IMR-90 (cell line): ENCODE measurements at regions not wholly inside any gene's neighbourhood (a gene's known extent, or its start where the extent isn't known, plus 50 kb on each side); places are given as distances from the start of the nearest gene placed in this dataset.

Experiments used
- ATAC-seq: fragments of 200-7000 bp; cut with Tn5 transposase; 2 replicates; pipeline ENCODE4 v1.9.1; 2020; ENCODE audit warnings: low read depth, mild to moderate bottlenecking, moderate library complexity
- BruUV-seq: library from RNA; stranded (reverse); fragments of 400-500 nt; replicated peaks from 2 replicates; lab custom pipeline; 2021; lab: Mats Ljungman, UMichigan
- CTCF ChIA-PET: fragments of 300-600 bp; formaldehyde crosslinking; extraction: SDS; loops from one replicate; lab custom pipeline; 2021; ENCODE audit warnings: antibody characterized with exemption; lab: Yijun Ruan, JAX
- POLR2A ChIA-PET: fragments of 300-600 bp; sonication (Branson Sonifier 250); formaldehyde crosslinking; loops from one replicate; lab custom pipeline; 2022; ENCODE audit warnings: antibody characterized with exemption; ENCODE audit not compliant: unreplicated experiment; lab: Charles Lee
- DNase-seq: peaks from one replicate; pipeline ENCODE4 v3.0.0; 2013
- H2AFZ ChIP-seq: replicated peaks from 2 replicates; pipeline ENCODE3; 2013; ENCODE audit warnings: low read length, mild to moderate bottlenecking; ENCODE audit not compliant: poor library complexity
- H2AK5ac ChIP-seq: 2 replicates; pipeline ENCODE4 v1.6.1; 2013; ENCODE audit warnings: low read depth, low read length, inconsistent platforms
- H2AK9ac ChIP-seq: replicated peaks from 2 replicates; pipeline ENCODE3; 2013; ENCODE audit warnings: mild to moderate bottlenecking, low read depth, low read length, moderate library complexity; ENCODE audit not compliant: poor library complexity
- H2BK120ac ChIP-seq: 2 replicates; pipeline ENCODE4 v1.6.1; 2013; ENCODE audit warnings: low read depth, low read length, inconsistent platforms
- H2BK15ac ChIP-seq: 3 replicates; pipeline ENCODE4 v1.6.1; 2013; ENCODE audit warnings: low read depth, low read length, inconsistent platforms
- H2BK20ac ChIP-seq: 2 replicates; pipeline ENCODE4 v1.6.1; 2013; ENCODE audit warnings: low read depth, mild to moderate bottlenecking, inconsistent platforms, low read length, moderate library complexity
- H2BK5ac ChIP-seq: 2 replicates; pipeline ENCODE4 v1.6.1; 2013; ENCODE audit warnings: mild to moderate bottlenecking, low read depth, low read length, inconsistent platforms; ENCODE audit not compliant: poor library complexity, severe bottlenecking
- H3K14ac ChIP-seq: replicated peaks from 2 replicates; pipeline ENCODE4 v1.6.1; 2013; ENCODE audit warnings: low read depth, low read length, inconsistent platforms
- H3K18ac ChIP-seq: 2 replicates; pipeline ENCODE4 v1.6.1; 2013; ENCODE audit warnings: low read depth, low read length, control low read depth
- H3K23ac ChIP-seq: 2 replicates; pipeline ENCODE4 v1.6.1; 2013; ENCODE audit warnings: low read depth, low read length, inconsistent platforms
- H3K27ac ChIP-seq: 2 replicates; pipeline ENCODE4 v1.5.1; 2013; ENCODE audit warnings: mild to moderate bottlenecking, control low read depth, low read length; ENCODE audit not compliant: insufficient read depth
- H3K27me3 ChIP-seq: 2 replicates; pipeline ENCODE4 v1.6.1; 2013; ENCODE audit warnings: low read length; ENCODE audit not compliant: control insufficient read depth, insufficient read depth
- H3K36me3 ChIP-seq: 2 replicates; pipeline ENCODE4 v1.6.1; 2013; ENCODE audit warnings: low read length, mixed read lengths; ENCODE audit not compliant: control insufficient read depth, insufficient read depth
- H3K4ac ChIP-seq: 2 replicates; pipeline ENCODE4 v1.6.1; 2013; ENCODE audit warnings: low read depth, low read length, inconsistent platforms
- H3K4me1 ChIP-seq: 2 replicates; pipeline ENCODE4 v1.6.1; 2013; ENCODE audit warnings: low read length, mixed read lengths; ENCODE audit not compliant: control insufficient read depth, insufficient read depth
- H3K4me2 ChIP-seq: 2 replicates; pipeline ENCODE4 v1.6.1; 2013; ENCODE audit warnings: low read depth, mild to moderate bottlenecking, control low read depth, low read length, moderate library complexity
- H3K4me3 ChIP-seq: 2 replicates; pipeline ENCODE4 v1.5.1; 2013; ENCODE audit warnings: low read depth, mild to moderate bottlenecking, control low read depth, low read length, moderate library complexity; ENCODE audit not compliant: insufficient read depth
- H3K56ac ChIP-seq: 2 replicates; pipeline ENCODE4 v1.6.1; 2013; ENCODE audit warnings: low read length, inconsistent platforms; ENCODE audit not compliant: insufficient read depth; ENCODE audit errors: extremely low read depth
- H3K79me1 ChIP-seq, 2 experiments: 2 replicates each; pipeline ENCODE4 v1.6.1; 2013; ENCODE audit warnings: low read length in 2 of 2, inconsistent platforms in 1 of 2, low read depth in 1 of 2
- H3K9ac ChIP-seq: 2 replicates; pipeline ENCODE4 v1.6.1; 2013; ENCODE audit warnings: low read depth, low read length, control low read depth
- H3K9me1 ChIP-seq: 2 replicates; pipeline ENCODE4 v1.6.1; 2013; ENCODE audit warnings: low read length, inconsistent platforms; ENCODE audit not compliant: insufficient read depth
- H3K9me3 ChIP-seq: 2 replicates; pipeline ENCODE4 v1.6.1; 2013; ENCODE audit warnings: low read length; ENCODE audit not compliant: control insufficient read depth, insufficient read depth
- H4K20me1 ChIP-seq: 2 replicates; pipeline ENCODE4 v1.6.1; 2013; ENCODE audit warnings: low read length, inconsistent platforms; ENCODE audit not compliant: insufficient read depth
- H4K5ac ChIP-seq: 2 replicates; pipeline ENCODE4 v1.6.1; 2013; ENCODE audit warnings: mild to moderate bottlenecking, low read depth, low read length, control low read depth
- H4K8ac ChIP-seq, 2 experiments: 2 replicates each; pipeline ENCODE4 v1.6.1; 2013; ENCODE audit warnings: low read depth in 2 of 2, low read length in 2 of 2, control low read depth in 1 of 2, inconsistent platforms in 1 of 2
- H4K91ac ChIP-seq: 2 replicates; pipeline ENCODE4 v1.6.1; 2013; ENCODE audit warnings: low read depth, low read length, inconsistent platforms; ENCODE audit not compliant: insufficient read depth
- FOS ChIP-seq: fragments of 150-350 bp; IDR thresholded peaks from 2 replicates; pipeline ENCODE4 v1.6.1; 2016; ENCODE audit warnings: low read depth, low read length
- MAFK ChIP-seq: IDR thresholded peaks from 2 replicates; pipeline ENCODE4 v1.6.1; 2012; ENCODE audit warnings: low read depth, low read length, improper control_type of control experiment
- MXI1 ChIP-seq: IDR thresholded peaks from 2 replicates; pipeline ENCODE4 v1.6.1; 2012; ENCODE audit warnings: low read depth, mild to moderate bottlenecking, low read length, moderate library complexity, borderline replicate concordance
- POLR2A ChIP-seq: IDR thresholded peaks from 2 replicates; pipeline ENCODE4 v1.6.1; 2012; ENCODE audit warnings: mild to moderate bottlenecking, low read depth, low read length
- RAD21 ChIP-seq: IDR thresholded peaks from 2 replicates; pipeline ENCODE4 v1.6.1; 2012; ENCODE audit warnings: low read length, improper control_type of control experiment
- RCOR1 ChIP-seq: IDR thresholded peaks from 2 replicates; pipeline ENCODE4 v1.6.1; 2012; ENCODE audit warnings: mild to moderate bottlenecking, low read length, improper control_type of control experiment; ENCODE audit not compliant: insufficient replicate concordance
- WGBS, 2 experiments: methylation state at CpG; one replicate each; pipeline versions ENCODE4 v1.1.5 to v1.1.7; 2013; ENCODE audit warnings: missing lambda C conversion rate in 2 of 2; ENCODE audit not compliant: insufficient read length in 1 of 2; ENCODE audit errors: extremely low coverage in 2 of 2; 5-methylcytosine and 5-hydroxymethylcytosine counted together
- dilution Hi-C: fragments of 300-500 bp; cut with HindIII; formaldehyde crosslinking; loops from one replicate; pipeline ENCODE4 v1.14.3; 2018; ENCODE audit warnings: low sequenced_read_pairs; ENCODE audit not compliant: unreplicated experiment
- in situ Hi-C: fragments of 300-500 bp; cut with MboI; formaldehyde crosslinking; loops from 3 replicates; pipeline ENCODE4 v1.14.3; 2019; ENCODE audit warnings: low sequenced_read_pairs, inconsistent platforms, mixed read lengths
- intact Hi-C: fragments of 100-400 bp; cut with micrococcal nuclease; formaldehyde crosslinking; loops from 2 replicates; pipeline ENCODE4 v1.10.0; 2022
- TF ChIP-seq, protein P1 (sequence below): fragments of 150-350 bp; IDR thresholded peaks from 2 replicates; pipeline ENCODE4 v1.6.1; 2017; ENCODE audit warnings: mild to moderate bottlenecking, antibody characterized with exemption, low read length, low read depth

DNA sequence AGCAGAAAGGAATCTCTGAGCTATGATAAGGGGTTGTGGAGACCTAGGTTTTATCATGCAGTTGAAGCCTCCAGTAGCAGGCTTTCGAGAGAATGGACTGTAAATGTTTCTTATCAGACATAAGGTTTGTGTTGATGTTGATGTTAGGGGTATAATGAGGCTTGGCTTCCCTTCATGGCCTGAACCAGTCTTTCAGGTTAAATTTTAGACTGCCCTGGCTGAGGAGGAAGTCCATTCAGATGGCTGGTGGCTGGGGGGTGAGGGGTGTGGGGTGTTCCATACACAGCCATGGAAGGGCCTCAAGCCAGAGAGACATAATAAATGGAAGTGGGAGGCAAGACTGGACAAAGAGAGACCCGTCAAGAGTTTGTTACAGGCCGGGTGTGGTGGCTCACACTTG lies 65.1 kb downstream of the IRF2BPL start:
- Histone ChIP-seq H4K20me1 (no peaks in the 10 kb centered on the region), H2AK5ac (no peak overlapping the region), H2BK15ac (no peak overlapping the region), H3K4ac (0 out of 2 replicates have a peak overlapping the region, but pooled peaks have one; percentile 10), H3K27ac (no peak overlapping the region), H3K18ac (no peak overlapping the region), H2AFZ (no peak overlapping the region), H2BK5ac (no peak overlapping the region), H3K56ac (no peak overlapping the region), H3K27me3 (no peaks in the 10 kb centered on the region), H2BK120ac (no peak overlapping the region), H3K14ac (no peak overlapping the region), H3K4me2 (no peak overlapping the region), H4K8ac (peak overlapping the region in 1 of 2 experiments; percentile 29; a peak in 1 of 4 replicates), H3K4me3 (no peak overlapping the region), H3K9me1 (peaks cover 11% of the 10 kb centered on the region; the same call in 1 of the 2 replicates), H3K9me3 (no peaks in the 10 kb centered on the region), H3K36me3 (no peaks in the 10 kb centered on the region), H3K23ac (no peak overlapping the region), H3K79me1 (peaks cover 4 to 27% of the 10 kb centered on the region in 2 experiments; a peak in 3 of 4 replicates), H3K4me1 (peaks cover 20% of the 10 kb centered on the region), H4K91ac (no peak overlapping the region), H3K9ac (no peak overlapping the region), H2AK9ac (no peak overlapping the region), H4K5ac (no peak overlapping the region), H2BK20ac (no peak overlapping the region)
- ChIA-PET POLR2A (no interaction called here), CTCF (interaction anchor here (0.7 to 1.7 kb wide), 2 partner anchors 105 to 380 kb away, joined by 4 read pairs; no protein-coding TSS in a partner anchor)
- no TSS peak for BruUV-seq
- intact Hi-C loops: no loop called here
- DNase-seq: no peak
- WGBS, 2 experiments: 100% methylated on average over 2 of the region's 3 CpGs; no CpG with 5 or more reads in 1 of the 2 experiments
- dilution Hi-C loops: no loop called here
- no peak for ATAC-seq
- TF ChIP-seq RAD21 (no peak), POLR2A (no peak), MAFK (no peak), MXI1 (no peak), RCOR1 (no peak), FOS (no peak)
- TF ChIP-seq, protein P1, sequence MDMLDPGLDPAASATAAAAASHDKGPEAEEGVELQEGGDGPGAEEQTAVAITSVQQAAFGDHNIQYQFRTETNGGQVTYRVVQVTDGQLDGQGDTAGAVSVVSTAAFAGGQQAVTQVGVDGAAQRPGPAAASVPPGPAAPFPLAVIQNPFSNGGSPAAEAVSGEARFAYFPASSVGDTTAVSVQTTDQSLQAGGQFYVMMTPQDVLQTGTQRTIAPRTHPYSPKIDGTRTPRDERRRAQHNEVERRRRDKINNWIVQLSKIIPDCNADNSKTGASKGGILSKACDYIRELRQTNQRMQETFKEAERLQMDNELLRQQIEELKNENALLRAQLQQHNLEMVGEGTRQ: no peak
- in situ Hi-C loops: no loop called here
